Mucosa of rectum (tissue), 2 donors: ENCODE measurements at regions not wholly inside any gene's neighbourhood (a gene's known extent, or its start where the extent isn't known, plus 50 kb on each side); places are given as distances from the start of the nearest gene placed in this dataset.

Source experiments
- H3K27ac ChIP-seq, 2 donors: one replicate each; pipeline ENCODE4 v1.7.0; 2013; ENCODE audit warnings: inconsistent platforms in 2 of 2, low read depth in 2 of 2, low read length in 2 of 2
- H3K27me3 ChIP-seq, 2 donors: one replicate each; pipeline ENCODE4 v1.7.0; 2013; ENCODE audit warnings: low read length in 2 of 2; ENCODE audit not compliant: control insufficient read depth in 2 of 2, insufficient read depth in 2 of 2
- H3K36me3 ChIP-seq, 2 donors: one replicate each; pipeline ENCODE4 v1.7.0; 2013; ENCODE audit warnings: low read length in 2 of 2; ENCODE audit not compliant: control insufficient read depth in 2 of 2, insufficient read depth in 2 of 2
- H3K4me1 ChIP-seq, 2 donors: one replicate each; pipeline ENCODE4 v1.7.0; 2013; ENCODE audit warnings: low read length in 2 of 2, mild to moderate bottlenecking in 1 of 2; ENCODE audit not compliant: control insufficient read depth in 2 of 2, insufficient read depth in 2 of 2
- H3K4me3 ChIP-seq, 2 donors: one replicate each; pipeline ENCODE4 v1.7.0; 2013; ENCODE audit warnings: low read length in 2 of 2
- H3K9ac ChIP-seq, 2 donors: one replicate each; pipeline ENCODE4 v1.7.0; 2013; ENCODE audit warnings: low read length in 2 of 2, low read depth in 1 of 2, mild to moderate bottlenecking in 1 of 2
- H3K9me3 ChIP-seq, 2 donors: one replicate each; pipeline ENCODE4 v1.7.0; 2013; ENCODE audit warnings: low read length in 2 of 2; ENCODE audit not compliant: control insufficient read depth in 2 of 2
- donor health status: healthy.
- donor health status: Normal muscosa, but diverticular disease.

GRCh38 chr13:78971355-78972025 lies 312.5 kb upstream of the OBI1 start:
- H3K4me3 ChIP-seq: no peak overlapping the region
- peaks cover 0 to 2% of the 10 kb centered on the region in 2 donors for H3K27me3 ChIP-seq
- H3K9me3 ChIP-seq: no peaks in the 10 kb centered on the region
- no peaks in the 10 kb centered on the region for H3K4me1 ChIP-seq
- H3K27ac ChIP-seq: no peak overlapping the region
- no peak overlapping the region for H3K9ac ChIP-seq
- no peaks in the 10 kb centered on the region for H3K36me3 ChIP-seq

DNA sequence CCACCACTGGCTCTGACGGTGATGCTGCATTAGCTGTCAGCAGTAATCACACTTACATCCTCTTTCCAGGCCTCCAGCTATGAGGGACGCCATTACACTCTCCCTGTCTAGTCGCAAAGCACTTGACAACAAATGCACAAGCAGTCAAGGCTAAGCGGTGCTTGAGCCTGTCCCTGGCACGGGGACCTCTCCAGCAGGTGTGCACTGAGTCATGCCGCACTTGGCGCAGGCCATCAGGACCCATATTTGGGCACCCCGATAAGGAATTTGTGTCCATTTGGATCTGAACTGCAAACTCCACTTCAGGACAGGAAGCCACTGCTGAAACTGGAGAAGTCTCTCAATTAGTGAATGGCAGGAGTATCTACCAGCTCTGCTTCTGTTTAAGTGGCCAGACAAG lies 301.9 kb upstream of the OBI1 start:
- Histone ChIP-seq H3K4me3 (no peak overlapping the region), H3K4me1 (no peaks in the 10 kb centered on the region), H3K27ac (no peak overlapping the region), H3K9me3 (no peaks in the 10 kb centered on the region), H3K36me3 (no peaks in the 10 kb centered on the region), H3K27me3 (no peaks in the 10 kb centered on the region), H3K9ac (no peak overlapping the region)

DNA sequence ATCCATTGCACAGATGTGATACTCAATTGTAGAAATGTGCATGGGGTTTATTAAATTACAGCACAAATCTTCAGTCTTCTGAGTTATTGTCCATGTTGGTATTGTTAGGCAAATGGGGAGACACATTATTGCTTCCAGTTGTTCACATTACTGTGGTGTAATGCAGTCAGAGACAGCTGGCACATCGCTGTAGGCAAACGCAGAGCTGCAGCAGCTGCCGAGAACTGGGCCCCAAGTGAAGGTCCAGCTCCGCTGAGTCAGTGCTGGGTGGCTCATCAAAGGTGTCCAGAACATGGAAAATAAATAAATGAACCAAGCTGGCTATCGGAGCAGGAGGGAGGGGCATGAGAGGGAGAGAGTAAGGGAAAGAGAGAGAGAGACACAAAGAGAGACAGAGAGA lies 299.1 kb upstream of the OBI1 start:
- H3K9me3 ChIP-seq: no peaks in the 10 kb centered on the region
- H3K36me3 ChIP-seq: no peaks in the 10 kb centered on the region
- H3K4me3 ChIP-seq: no peak overlapping the region
- no peak overlapping the region for H3K27ac ChIP-seq
- no peaks in the 10 kb centered on the region for H3K27me3 ChIP-seq
- no peak overlapping the region for H3K9ac ChIP-seq
- no peaks in the 10 kb centered on the region for H3K4me1 ChIP-seq

- Histone ChIP-seq H3K9ac (no peak overlapping the region), H3K27me3 (no peaks in the 10 kb centered on the region), H3K4me3 (no peak overlapping the region), H3K9me3 (no peaks in the 10 kb centered on the region), H3K4me1 (no peaks in the 10 kb centered on the region), H3K27ac (no peak overlapping the region), H3K36me3 (no peaks in the 10 kb centered on the region)
Measured at GRCh38 chr13:78940455-78941130, 281.6 kb upstream of the OBI1 start.

- Histone ChIP-seq H3K27me3 (no peaks in the 10 kb centered on the region), H3K9me3 (no peaks in the 10 kb centered on the region), H3K4me3 (no peak overlapping the region), H3K36me3 (no peaks in the 10 kb centered on the region), H3K4me1 (no peaks in the 10 kb centered on the region), H3K9ac (no peak overlapping the region), H3K27ac (no peak overlapping the region)
Measured at GRCh38 chr13:78934336-78934735, 275.4 kb upstream of the OBI1 start.

DNA sequence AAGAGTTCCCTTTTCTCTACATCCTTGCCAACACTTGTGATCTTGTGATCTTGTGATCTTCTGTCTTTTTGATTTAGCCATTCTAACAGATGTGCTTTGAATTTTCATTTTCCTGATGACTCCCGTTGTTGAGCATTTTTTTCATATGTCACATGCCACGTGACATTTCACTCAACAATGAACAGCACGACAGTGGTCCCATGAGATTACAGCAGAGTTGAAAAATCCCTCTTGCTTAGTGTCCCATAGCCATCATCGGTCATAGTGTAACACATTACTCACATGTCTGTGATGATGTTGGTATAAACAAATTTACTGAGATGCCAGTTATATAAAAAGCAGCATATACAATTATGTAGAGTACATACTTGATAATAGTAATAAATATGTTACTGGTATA lies 256.1 kb upstream of the OBI1 start:
- Histone ChIP-seq H3K27ac (no peak overlapping the region), H3K27me3 (no peaks in the 10 kb centered on the region), H3K9me3 (no peaks in the 10 kb centered on the region), H3K4me3 (no peak overlapping the region), H3K9ac (no peak overlapping the region), H3K4me1 (no peaks in the 10 kb centered on the region), H3K36me3 (no peaks in the 10 kb centered on the region)

DNA sequence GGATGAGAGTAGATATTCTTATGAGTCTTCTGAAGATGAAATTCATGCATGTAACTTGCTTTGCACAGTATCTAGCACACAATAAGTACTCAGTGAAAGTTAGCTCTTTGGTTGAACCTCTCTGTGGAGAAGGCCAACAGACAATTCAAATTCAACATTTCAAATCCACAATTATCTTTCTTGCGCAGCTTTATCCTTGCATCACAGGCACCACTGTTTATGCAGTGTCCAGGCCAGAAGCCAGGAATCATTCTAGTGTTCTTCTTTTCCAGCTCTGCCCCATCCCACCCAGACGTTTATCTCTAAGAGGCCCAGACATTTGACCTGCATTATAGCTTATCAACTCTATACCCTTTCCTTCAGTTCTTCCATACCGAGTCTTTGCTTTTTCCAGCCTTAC lies 254.7 kb upstream of the OBI1 start:
- Histone ChIP-seq H3K9ac (no peak overlapping the region), H3K9me3 (no peaks in the 10 kb centered on the region), H3K4me1 (no peaks in the 10 kb centered on the region), H3K27me3 (no peaks in the 10 kb centered on the region), H3K4me3 (no peak overlapping the region), H3K36me3 (no peaks in the 10 kb centered on the region), H3K27ac (no peak overlapping the region)

DNA sequence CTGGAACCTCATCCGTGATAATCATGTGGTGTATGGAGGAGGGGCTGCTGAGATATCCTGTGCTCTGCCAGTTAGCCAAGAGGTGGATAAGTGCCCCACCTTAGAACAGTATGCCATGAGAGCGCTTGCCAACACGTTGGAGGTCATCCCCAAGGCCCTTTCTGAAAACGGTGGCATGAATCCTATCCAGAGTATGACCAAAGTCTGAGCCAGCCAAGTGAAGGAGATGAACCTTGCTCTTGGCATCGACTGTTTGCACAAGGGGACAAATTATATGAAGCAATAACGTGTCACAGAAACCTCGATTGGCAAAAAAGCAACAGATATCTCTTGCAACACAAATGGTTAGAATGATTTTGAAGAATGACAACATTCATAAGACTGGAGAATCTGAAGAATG lies 251.2 kb upstream of the OBI1 start:
- Histone ChIP-seq H3K27ac (no peak overlapping the region), H3K4me1 (no peaks in the 10 kb centered on the region), H3K27me3 (no peaks in the 10 kb centered on the region), H3K9me3 (no peaks in the 10 kb centered on the region), H3K4me3 (no peak overlapping the region), H3K36me3 (no peaks in the 10 kb centered on the region), H3K9ac (no peak overlapping the region)

- H3K4me3 ChIP-seq: no peak overlapping the region
- H3K9ac ChIP-seq: no peak overlapping the region
- no peaks in the 10 kb centered on the region for H3K9me3 ChIP-seq
- H3K27me3 ChIP-seq: no peaks in the 10 kb centered on the region
- H3K27ac ChIP-seq: no peak overlapping the region
- H3K36me3 ChIP-seq: no peaks in the 10 kb centered on the region
- H3K4me1 ChIP-seq: no peaks in the 10 kb centered on the region
Measured at GRCh38 chr13:78909276-78909675, 250.3 kb upstream of the OBI1 start.

- no peaks in the 10 kb centered on the region for H3K9me3 ChIP-seq
- no peak overlapping the region for H3K27ac ChIP-seq
- no peaks in the 10 kb centered on the region for H3K4me1 ChIP-seq
- H3K36me3 ChIP-seq: no peaks in the 10 kb centered on the region
- H3K9ac ChIP-seq: no peak overlapping the region
- no peak overlapping the region for H3K4me3 ChIP-seq
- H3K27me3 ChIP-seq: no peaks in the 10 kb centered on the region
Measured at GRCh38 chr13:78907006-78907405, 248.1 kb upstream of the OBI1 start.
